ENCODE measurements at regions not wholly inside any gene's neighbourhood (a gene's known extent, or its start where the extent isn't known, plus 50 kb on each side); places are given as distances from the start of the nearest gene placed in this dataset.

DNA sequence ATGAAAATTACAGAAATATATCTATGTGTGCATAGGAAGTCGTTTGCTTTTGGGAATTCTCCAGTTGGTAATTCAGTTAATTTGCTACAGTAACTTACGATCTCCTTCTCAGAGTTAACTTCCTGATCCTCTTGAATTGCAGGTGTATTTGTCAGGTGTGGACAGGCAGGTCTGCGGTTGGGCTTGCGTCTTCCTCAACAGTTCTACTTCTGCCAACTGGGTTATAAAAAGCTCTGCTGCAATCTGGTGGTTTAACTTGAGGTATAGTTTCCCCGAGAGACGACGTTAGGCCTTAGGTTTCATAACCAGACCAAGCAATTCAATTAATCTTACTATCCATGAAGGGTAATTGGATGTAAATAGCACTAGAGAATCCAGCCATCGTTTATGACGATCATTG is 88.2 kb downstream of the GABPA start:
- no peak for FAIRE-seq
- ChIA-PET POLR2A (no interaction called here), CTCF (interaction anchor here (0.9 kb wide), 1 partner anchor 22 kb away, joined by 3 read pairs; no protein-coding TSS in a partner anchor)
- Histone ChIP-seq H3K4me1 (no peaks in the 10 kb centered on the region), H3K4me2 (no peak overlapping the region), H3K4me3 (no peak overlapping the region), H3K27ac (no peak overlapping the region), H3K9me3 (no peaks in the 10 kb centered on the region)
- ATAC-seq, result no peak
- no peak for DNase-seq (ENCODE audit: low read depth in 1 of 2, low spot score in 1 of 2)
- WGBS (ENCODE audit: missing lambda C conversion rate), result 68% methylated on average over 9 of the region's 9 CpGs
- TF ChIP-seq MAFK (IDR thresholded peaks at IDR 0.05; ENCODE audit: partially characterized antibody), result no peak
- TF ChIP-seq HDAC2 (IDR thresholded peaks at IDR 0.05), result no peak
- TF ChIP-seq, protein P1, sequence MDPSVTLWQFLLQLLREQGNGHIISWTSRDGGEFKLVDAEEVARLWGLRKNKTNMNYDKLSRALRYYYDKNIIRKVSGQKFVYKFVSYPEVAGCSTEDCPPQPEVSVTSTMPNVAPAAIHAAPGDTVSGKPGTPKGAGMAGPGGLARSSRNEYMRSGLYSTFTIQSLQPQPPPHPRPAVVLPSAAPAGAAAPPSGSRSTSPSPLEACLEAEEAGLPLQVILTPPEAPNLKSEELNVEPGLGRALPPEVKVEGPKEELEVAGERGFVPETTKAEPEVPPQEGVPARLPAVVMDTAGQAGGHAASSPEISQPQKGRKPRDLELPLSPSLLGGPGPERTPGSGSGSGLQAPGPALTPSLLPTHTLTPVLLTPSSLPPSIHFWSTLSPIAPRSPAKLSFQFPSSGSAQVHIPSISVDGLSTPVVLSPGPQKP (IDR thresholded peaks at IDR 0.05; ENCODE audit: low read depth, low read length), result no peak
- TF ChIP-seq NR3C1 (IDR thresholded peaks at IDR 0.05), result no peak
- no peak for TF ChIP-seq EHF (CRISPR knock-in tag; IDR thresholded peaks at IDR 0.05)
- TF ChIP-seq NPAS2 (CRISPR knock-in tag; IDR thresholded peaks at IDR 0.05; ENCODE audit: borderline replicate concordance), result no peak
- TF ChIP-seq, protein P2, sequence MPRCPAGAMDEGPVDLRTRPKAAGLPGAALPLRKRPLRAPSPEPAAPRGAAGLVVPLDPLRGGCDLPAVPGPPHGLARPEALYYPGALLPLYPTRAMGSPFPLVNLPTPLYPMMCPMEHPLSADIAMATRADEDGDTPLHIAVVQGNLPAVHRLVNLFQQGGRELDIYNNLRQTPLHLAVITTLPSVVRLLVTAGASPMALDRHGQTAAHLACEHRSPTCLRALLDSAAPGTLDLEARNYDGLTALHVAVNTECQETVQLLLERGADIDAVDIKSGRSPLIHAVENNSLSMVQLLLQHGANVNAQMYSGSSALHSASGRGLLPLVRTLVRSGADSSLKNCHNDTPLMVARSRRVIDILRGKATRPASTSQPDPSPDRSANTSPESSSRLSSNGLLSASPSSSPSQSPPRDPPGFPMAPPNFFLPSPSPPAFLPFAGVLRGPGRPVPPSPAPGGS (IDR thresholded peaks at IDR 0.05), result no peak

DNA sequence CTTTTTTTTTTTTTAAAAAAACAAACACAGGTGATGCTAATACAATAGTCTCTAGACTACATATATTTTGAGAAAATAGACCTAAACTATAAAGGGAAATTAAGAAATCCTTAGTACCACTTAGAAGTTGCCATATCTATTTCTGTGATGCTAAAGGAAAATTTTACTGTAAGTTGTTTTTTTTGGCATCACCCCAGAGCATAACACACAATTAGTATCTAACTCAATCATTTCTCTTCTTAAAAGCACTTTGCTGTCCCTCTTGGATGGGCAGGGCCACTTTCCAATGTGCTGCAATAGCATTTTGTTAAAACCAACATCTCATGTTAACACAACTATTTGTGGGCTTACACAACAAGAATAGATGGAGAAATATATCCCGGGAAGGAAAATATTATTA is 91.9 kb downstream of the GABPA start:
- H3K27ac ChIP-seq, result no peak overlapping the region
- WGBS (ENCODE audit: missing lambda C conversion rate), result 85% methylated on average over 1 of the region's 1 CpG
- ChIA-PET POLR2A (no interaction called here), CTCF (interaction anchor here (0.6 kb wide), 1 partner anchor 13 kb away, joined by 3 read pairs; no protein-coding TSS in a partner anchor)
- FAIRE-seq (no peak), ATAC-seq (no peak), DNase-seq (ENCODE audit: low read depth in 1 of 2, low spot score in 1 of 2) (no peak)
- no peaks in the 10 kb centered on the region for H3K9me3 ChIP-seq
- TF ChIP-seq CHD2 (IDR thresholded peaks at IDR 0.05; ENCODE audit: low read length, partially characterized antibody), result no peak
- no peak for TF ChIP-seq MAZ (IDR thresholded peaks at IDR 0.05; ENCODE audit: borderline replicate concordance, low read depth, low read length)
- TF ChIP-seq ZNF302 (CRISPR knock-in tag; IDR thresholded peaks at IDR 0.05), result no peak
- no peak for TF ChIP-seq POLR2AphosphoS2 (conservative IDR thresholded peaks at IDR 0.05; ENCODE audit: low read length)
- TF ChIP-seq, protein P3, sequence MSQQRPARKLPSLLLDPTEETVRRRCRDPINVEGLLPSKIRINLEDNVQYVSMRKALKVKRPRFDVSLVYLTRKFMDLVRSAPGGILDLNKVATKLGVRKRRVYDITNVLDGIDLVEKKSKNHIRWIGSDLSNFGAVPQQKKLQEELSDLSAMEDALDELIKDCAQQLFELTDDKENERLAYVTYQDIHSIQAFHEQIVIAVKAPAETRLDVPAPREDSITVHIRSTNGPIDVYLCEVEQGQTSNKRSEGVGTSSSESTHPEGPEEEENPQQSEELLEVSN (IDR thresholded peaks at IDR 0.05; ENCODE audit: borderline replicate concordance, low read depth), result no peak
- TF ChIP-seq, protein P2 (IDR thresholded peaks at IDR 0.05), result no peak
- TF ChIP-seq BHLHE40 (IDR thresholded peaks at IDR 0.05; ENCODE audit: low read depth, low read length), result no peak
- no peak for TF ChIP-seq RNF2 (IDR thresholded peaks at IDR 0.05; ENCODE audit: borderline replicate concordance, low read depth)
- no peak for TF ChIP-seq CEBPB (IDR thresholded peaks at IDR 0.05)
- no peak for TF ChIP-seq RCOR1 (IDR thresholded peaks at IDR 0.05; ENCODE audit: low read depth, low read length)
- no peak for TF ChIP-seq ZSCAN20 (CRISPR knock-in tag; IDR thresholded peaks at IDR 0.05)
- no peak for TF ChIP-seq HOXA7 (CRISPR knock-in tag; IDR thresholded peaks at IDR 0.05)
- no peak for TF ChIP-seq SMC3 (IDR thresholded peaks at IDR 0.05)
- no peak for TF ChIP-seq ZC3H11A (IDR thresholded peaks at IDR 0.05)
- TF ChIP-seq NPAS2 (CRISPR knock-in tag; IDR thresholded peaks at IDR 0.05; ENCODE audit: borderline replicate concordance), result no peak
- no peak for TF ChIP-seq RAD21 (conservative IDR thresholded peaks at IDR 0.05 in 1 of 2, IDR thresholded peaks at IDR 0.05 in 1 of 2)
- no peak for TF ChIP-seq TP53 (CRISPR knock-in tag; IDR thresholded peaks at IDR 0.05)
- TF ChIP-seq JUN (IDR thresholded peaks at IDR 0.05), result no peak
- TF ChIP-seq CHD4 (IDR thresholded peaks at IDR 0.05; ENCODE audit: borderline replicate concordance), result no peak
- no peak for TF ChIP-seq FOXS1 (CRISPR knock-in tag; IDR thresholded peaks at IDR 0.05)
- H3K4me3 ChIP-seq, result no peak overlapping the region
- H3K4me2 ChIP-seq, result no peak overlapping the region
- no peaks in the 10 kb centered on the region for H3K4me1 ChIP-seq

Data from A549 (cell line).